GM10248 (cell line): ENCODE measurements at regions not wholly inside any gene's neighbourhood (a gene's known extent, or its start where the extent isn't known, plus 50 kb on each side); places are given as distances from the start of the nearest gene placed in this dataset.

Experiments
- CTCF ChIA-PET: fragments of 300-600 bp; sonication (Branson Sonifier 250); formaldehyde crosslinking; extraction: SDS; loops from one replicate; lab custom pipeline; 2021; ENCODE audit warnings: antibody characterized with exemption; lab: Yijun Ruan, JAX
- POLR2A ChIA-PET: fragments of 350-650 bp; sonication (Branson Sonifier 250); formaldehyde crosslinking; extraction: SDS; loops from one replicate; lab custom pipeline; 2020; ENCODE audit warnings: antibody characterized with exemption; lab: Yijun Ruan, JAX
- DNase-seq: peaks from one replicate; pipeline ENCODE4 v3.0.0; 2012; ENCODE audit errors: extremely low spot score
- TF ChIP-seq, protein P1 (sequence below): IDR thresholded peaks from 2 replicates; pipeline ENCODE4 v1.5.1; 2012; ENCODE audit warnings: mild to moderate bottlenecking, low read depth; ENCODE audit errors: extremely low read depth, missing control alignments, control extremely low read depth

DNA sequence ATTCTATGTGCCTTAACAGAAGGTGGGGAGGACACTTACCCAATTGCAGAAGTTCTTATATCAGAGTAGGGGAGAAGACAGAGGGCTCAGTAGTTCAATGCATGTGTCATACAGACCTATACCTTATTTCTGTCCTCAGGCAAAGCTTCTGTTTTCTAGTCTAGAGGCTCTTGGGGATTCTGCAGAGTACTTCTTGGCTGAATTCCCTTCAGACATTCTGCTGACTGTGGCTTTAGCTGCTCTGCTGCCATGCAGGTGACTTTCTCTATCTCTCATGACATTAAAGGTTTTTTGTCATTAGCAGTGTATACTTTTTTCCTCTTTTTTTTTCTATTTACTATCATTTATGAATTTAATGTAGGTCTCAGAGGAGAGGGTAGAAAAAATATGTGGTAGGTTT lies 172.8 kb upstream of the PLSCR5 start:
- POLR2A ChIA-PET: no interaction called here
- DNase-seq: no peak
- CTCF ChIA-PET: no interaction called here
- TF ChIP-seq, protein P1, sequence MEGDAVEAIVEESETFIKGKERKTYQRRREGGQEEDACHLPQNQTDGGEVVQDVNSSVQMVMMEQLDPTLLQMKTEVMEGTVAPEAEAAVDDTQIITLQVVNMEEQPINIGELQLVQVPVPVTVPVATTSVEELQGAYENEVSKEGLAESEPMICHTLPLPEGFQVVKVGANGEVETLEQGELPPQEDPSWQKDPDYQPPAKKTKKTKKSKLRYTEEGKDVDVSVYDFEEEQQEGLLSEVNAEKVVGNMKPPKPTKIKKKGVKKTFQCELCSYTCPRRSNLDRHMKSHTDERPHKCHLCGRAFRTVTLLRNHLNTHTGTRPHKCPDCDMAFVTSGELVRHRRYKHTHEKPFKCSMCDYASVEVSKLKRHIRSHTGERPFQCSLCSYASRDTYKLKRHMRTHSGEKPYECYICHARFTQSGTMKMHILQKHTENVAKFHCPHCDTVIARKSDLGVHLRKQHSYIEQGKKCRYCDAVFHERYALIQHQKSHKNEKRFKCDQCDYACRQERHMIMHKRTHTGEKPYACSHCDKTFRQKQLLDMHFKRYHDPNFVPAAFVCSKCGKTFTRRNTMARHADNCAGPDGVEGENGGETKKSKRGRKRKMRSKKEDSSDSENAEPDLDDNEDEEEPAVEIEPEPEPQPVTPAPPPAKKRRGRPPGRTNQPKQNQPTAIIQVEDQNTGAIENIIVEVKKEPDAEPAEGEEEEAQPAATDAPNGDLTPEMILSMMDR: no peak

DNA sequence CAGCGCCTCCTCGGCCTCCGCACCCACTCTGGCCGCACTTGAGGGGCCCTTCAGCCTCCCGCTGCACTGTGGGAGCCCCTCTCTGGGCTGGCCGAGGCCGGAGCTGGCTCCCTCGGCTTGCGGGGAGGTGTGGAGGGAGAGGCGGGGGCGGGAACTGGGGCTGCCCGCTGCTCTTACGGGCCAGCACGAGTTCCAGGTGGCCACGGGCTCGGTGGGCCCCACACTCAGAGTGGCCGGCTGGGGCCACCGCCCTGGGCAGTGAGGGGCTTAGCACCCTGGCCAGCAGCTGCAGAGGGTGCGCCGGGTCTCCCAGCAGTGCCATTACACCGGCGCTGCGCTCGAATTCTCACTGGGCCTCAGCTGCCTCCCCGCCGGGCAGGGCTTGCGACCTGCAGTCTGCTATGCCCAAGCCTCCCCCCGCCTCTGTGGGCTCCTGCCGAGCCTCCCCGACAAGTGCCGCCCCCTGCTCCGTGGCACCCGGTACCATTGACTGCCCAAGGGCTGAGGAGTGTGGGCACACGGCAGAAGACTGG lies 167.1 kb upstream of the PLSCR5 start:
- ChIA-PET CTCF (interaction anchor here (1.1 kb wide), 1 partner anchor 9 kb away, joined by 3 read pairs; no protein-coding TSS in a partner anchor), POLR2A (no interaction called here)
- TF ChIP-seq, protein P1: no peak
- DNase-seq: no peak

DNA sequence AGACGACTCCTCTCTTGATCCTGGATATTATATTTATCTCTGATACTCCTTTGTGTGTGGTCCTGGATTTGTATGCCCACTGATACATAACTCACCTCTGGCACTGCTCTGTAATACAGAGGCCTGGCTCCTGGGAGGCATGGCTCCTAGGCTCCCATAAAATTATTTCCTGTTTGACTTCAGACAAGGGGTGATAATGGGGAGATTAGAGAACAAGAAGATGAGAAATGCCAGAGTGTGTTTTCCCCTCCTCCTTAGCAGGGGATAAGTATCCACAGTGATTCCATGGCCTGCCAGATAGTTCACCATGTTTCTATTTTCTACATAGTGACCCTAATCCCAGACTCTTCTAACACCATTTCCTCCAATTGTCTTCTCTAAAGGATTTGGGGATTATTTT lies 165.7 kb upstream of the PLSCR5 start:
- CTCF ChIA-PET: no interaction called here
- TF ChIP-seq, protein P1: no peak
- DNase-seq: no peak
- POLR2A ChIA-PET: no interaction called here

DNA sequence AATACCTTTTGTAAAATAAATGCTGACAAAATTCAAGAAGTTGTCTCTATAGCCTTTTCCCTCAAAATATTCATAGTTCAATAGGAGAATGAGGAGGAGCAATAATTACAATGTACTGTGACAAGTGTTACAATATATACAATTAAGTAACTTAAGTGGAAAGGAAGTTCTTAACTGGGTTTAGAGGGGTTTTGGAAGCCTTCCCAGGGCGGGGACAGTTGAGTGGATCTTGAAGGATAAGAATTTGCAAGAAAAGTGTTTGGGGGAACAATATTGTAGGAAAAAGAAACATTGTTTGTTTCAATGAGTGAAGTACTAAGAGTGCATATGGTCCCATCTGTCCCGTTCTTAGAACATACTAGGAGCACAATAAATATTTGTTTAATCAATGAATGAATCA lies 165.2 kb upstream of the PLSCR5 start:
- TF ChIP-seq, protein P1: no peak
- POLR2A ChIA-PET: no interaction called here
- no peak for DNase-seq
- CTCF ChIA-PET: no interaction called here

DNA sequence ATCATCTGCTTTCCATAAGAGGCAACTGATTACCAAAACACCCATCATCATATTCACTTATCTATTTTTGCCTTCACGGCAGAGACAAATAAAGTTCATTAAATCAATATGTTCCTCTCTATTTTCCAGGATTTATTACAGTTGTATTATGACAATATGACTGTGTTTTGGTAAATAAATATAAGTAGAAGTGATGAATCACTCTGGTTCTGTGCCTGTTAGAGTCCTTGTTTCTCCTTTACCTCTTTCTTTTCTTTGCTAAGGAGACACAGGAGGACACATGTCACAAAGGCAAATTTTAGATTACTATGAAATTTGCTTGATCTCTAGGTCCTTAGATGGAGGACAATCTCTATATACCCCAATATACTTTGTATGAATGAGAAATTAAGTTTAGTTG lies 152.6 kb upstream of the PLSCR5 start:
- TF ChIP-seq, protein P1: no peak
- DNase-seq: no peak
- ChIA-PET POLR2A (no interaction called here), CTCF (no interaction called here)

DNA sequence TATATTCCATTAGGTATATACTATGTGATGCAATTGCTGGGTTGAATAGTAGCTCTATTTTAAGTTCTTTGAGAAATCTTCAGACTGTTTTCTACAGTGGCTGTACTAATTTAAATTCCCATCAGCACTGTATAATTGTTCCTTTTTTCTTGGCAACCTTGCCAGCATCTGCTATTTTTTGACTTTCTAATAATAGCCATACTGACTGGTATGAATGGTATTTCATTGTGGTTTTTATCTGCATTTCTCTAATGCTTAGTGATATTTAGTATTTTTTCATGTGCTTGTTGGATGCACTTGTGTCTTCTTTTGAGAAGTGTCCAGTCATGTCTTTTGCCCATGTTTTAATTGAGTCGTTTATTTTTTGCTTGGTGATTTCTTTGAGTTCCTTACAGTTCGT lies 145.1 kb upstream of the PLSCR5 start:
- ChIA-PET POLR2A (no interaction called here), CTCF (interaction anchor here (1.0 kb wide), 2 partner anchors 11 to 16 kb away, joined by 3 read pairs; no protein-coding TSS in a partner anchor)
- TF ChIP-seq, protein P1: no peak
- DNase-seq: no peak
